ENCODE measurements at regions not wholly inside any gene's neighbourhood (a gene's known extent, or its start where the extent isn't known, plus 50 kb on each side); places are given as distances from the start of the nearest gene placed in this dataset.
"Not testable (repeated sequence)": the region's sequence is repeated elsewhere in the genome, so short reads cannot be mapped to it uniquely, and the experiment has no call there.

DNA sequence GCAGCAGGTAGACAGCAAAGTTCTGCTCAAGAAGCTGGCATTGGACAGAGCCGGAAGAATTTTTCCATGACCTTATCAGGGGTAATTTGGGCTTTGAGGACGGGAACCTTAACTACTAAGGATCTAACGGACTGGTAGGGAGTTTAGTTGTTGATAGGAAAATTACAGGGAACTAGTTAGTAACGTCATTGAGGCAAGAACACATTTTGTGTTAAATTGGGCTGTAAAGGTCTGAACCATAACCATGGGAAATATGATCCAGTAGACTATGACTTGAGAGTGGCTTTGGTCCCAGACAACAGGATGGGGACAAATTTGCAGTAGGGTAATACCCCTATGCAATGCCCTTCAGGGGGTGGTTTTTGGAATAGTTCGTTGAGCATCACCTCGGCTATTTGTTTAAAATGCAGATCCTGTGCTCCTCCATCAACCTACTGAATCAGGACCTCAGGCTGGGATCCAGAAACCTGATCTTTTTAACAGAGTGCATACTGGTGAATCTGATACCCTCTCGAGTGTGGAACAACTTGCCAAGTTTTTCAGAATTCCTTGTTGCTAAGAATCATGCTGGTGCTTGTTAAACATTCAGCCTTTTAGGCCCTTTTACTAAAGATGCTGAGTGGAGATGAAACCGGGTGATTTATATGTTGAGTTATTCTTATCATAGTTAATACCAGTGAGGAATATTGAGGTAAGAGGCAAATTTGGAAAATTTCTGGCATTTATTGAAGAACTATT is 255.1 kb downstream of the MAP2K6 start:
- ChIA-PET CTCF (no interaction called here), POLR2A (no interaction called here)
- H3K4me3 Mint-ChIP-seq = no peak overlapping the region
- Histone ChIP-seq H3K27ac (ENCODE audit: low read depth, low read length) (no peak overlapping the region), H3K27me3 (ENCODE audit: control insufficient read depth in 2 of 2, insufficient read depth in 2 of 2, low read length in 2 of 2) (peaks cover 0 to 2% of the 10 kb centered on the region in 2 donors), H3K4me1 (ENCODE audit: control insufficient read depth in 2 of 2, insufficient read depth in 2 of 2, low read length in 2 of 2) (no peaks in the 10 kb centered on the region), H3K4me3 (ENCODE audit: low read length) (no peak overlapping the region), H3K9me3 (ENCODE audit: control insufficient read depth in 2 of 3, low read length in 3 of 3) (no peaks in the 10 kb centered on the region), H3K36me3 (ENCODE audit: control insufficient read depth in 2 of 3, insufficient read depth in 3 of 3, low read length in 3 of 3) (no peaks in the 10 kb centered on the region)
- no peak for ATAC-seq
- intact Hi-C loops (cut with micrococcal nuclease) = no loop called here
- no peak overlapping the region for H3K27ac Mint-ChIP-seq
- peaks cover 0 to 2% (median 0%) of the 10 kb centered on the region in 5 donors for H3K27me3 Mint-ChIP-seq
- no peak for DNase-seq
- no peaks in the 10 kb centered on the region for H3K36me3 Mint-ChIP-seq
- no peaks in the 10 kb centered on the region for H3K4me1 Mint-ChIP-seq
- peaks cover 0 to 9% (median 0%) of the 10 kb centered on the region in 11 donors for H3K9me3 Mint-ChIP-seq

DNA sequence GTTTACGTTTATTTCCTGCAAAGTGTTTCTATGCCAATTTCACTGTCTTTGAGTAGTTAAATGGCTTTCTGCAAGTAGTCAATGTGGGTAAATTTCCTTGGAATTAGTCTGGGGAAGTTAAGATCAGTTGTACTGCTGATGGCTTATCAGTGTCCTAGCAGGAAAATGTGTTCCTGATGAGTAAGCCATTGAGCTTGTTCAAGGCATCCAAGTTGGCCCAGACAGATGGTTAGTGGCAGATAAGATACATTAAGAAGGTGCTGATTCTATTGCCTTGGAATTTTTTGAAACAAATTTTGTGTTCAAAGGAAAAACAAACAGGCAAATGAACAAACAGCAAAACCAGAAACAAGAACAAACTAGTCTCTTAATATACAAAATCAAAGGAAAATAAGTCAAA is 258.4 kb downstream of the MAP2K6 start:
- H3K36me3 Mint-ChIP-seq = no peaks in the 10 kb centered on the region
- no peak overlapping the region for H3K27ac ChIP-seq (ENCODE audit: low read depth, low read length)
- H3K27me3 ChIP-seq (ENCODE audit: control insufficient read depth in 2 of 2, insufficient read depth in 2 of 2, low read length in 2 of 2) = peaks cover 0 to 2% of the 10 kb centered on the region in 2 donors
- H3K4me3 Mint-ChIP-seq = no peak overlapping the region
- intact Hi-C loops (cut with micrococcal nuclease) = no loop called here
- H3K4me1 Mint-ChIP-seq = no peaks in the 10 kb centered on the region
- H3K4me3 ChIP-seq (ENCODE audit: low read length) = no peak overlapping the region
- H3K9me3 Mint-ChIP-seq = peaks cover 0 to 9% (median 0%) of the 10 kb centered on the region in 11 donors
- H3K27ac Mint-ChIP-seq = no peak overlapping the region
- ChIA-PET CTCF (no interaction called here), POLR2A (no interaction called here)
- no peaks in the 10 kb centered on the region for H3K36me3 ChIP-seq (ENCODE audit: control insufficient read depth in 2 of 3, insufficient read depth in 3 of 3, low read length in 3 of 3)
- no peaks in the 10 kb centered on the region for H3K4me1 ChIP-seq (ENCODE audit: control insufficient read depth in 2 of 2, insufficient read depth in 2 of 2, low read length in 2 of 2)
- H3K27me3 Mint-ChIP-seq = peaks cover 0 to 2% (median 0%) of the 10 kb centered on the region in 5 donors
- no peaks in the 10 kb centered on the region for H3K9me3 ChIP-seq (ENCODE audit: control insufficient read depth in 2 of 3, low read length in 3 of 3)
- ATAC-seq (no peak), DNase-seq (no peak)

DNA sequence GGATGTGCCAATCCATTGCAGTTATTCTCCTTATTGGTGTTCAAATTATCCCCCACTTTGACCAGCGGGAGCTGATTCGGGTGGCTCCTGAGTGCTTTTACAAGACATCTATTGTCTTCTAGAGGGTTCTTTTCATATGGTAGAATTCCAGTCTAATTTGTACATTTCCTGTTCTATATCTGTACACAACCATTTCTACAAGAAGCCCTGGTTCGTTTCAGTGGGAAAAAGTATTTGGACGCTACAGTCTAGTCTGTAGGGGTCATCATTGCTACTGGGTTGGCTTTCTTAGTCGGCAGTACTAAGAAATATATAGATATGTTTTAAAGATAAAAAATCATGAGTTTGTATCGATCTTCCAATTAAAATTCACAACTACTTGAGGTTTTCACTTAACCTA is 262.6 kb downstream of the MAP2K6 start:
- peaks cover 0 to 7% (median 0%) of the 10 kb centered on the region in 11 donors for H3K9me3 Mint-ChIP-seq
- H3K27me3 Mint-ChIP-seq = peaks cover 0 to 2% (median 0%) of the 10 kb centered on the region in 5 donors
- intact Hi-C loops (cut with micrococcal nuclease) = no loop called here
- Histone ChIP-seq H3K27me3 (ENCODE audit: control insufficient read depth in 2 of 2, insufficient read depth in 2 of 2, low read length in 2 of 2) (peaks cover 0 to 2% of the 10 kb centered on the region in 2 donors), H3K9me3 (ENCODE audit: control insufficient read depth in 2 of 3, low read length in 3 of 3) (no peaks in the 10 kb centered on the region), H3K27ac (ENCODE audit: low read depth, low read length) (no peak overlapping the region), H3K4me3 (ENCODE audit: low read length) (no peak overlapping the region), H3K4me1 (ENCODE audit: control insufficient read depth in 2 of 2, insufficient read depth in 2 of 2, low read length in 2 of 2) (no peaks in the 10 kb centered on the region), H3K36me3 (ENCODE audit: control insufficient read depth in 2 of 3, insufficient read depth in 3 of 3, low read length in 3 of 3) (no peaks in the 10 kb centered on the region)
- H3K4me1 Mint-ChIP-seq = no peaks in the 10 kb centered on the region
- ChIA-PET CTCF (no interaction called here), POLR2A (no interaction called here)
- no peak for DNase-seq
- H3K4me3 Mint-ChIP-seq = no peak overlapping the region
- no peak for ATAC-seq
- no peaks in the 10 kb centered on the region for H3K36me3 Mint-ChIP-seq
- H3K27ac Mint-ChIP-seq = no peak overlapping the region

DNA sequence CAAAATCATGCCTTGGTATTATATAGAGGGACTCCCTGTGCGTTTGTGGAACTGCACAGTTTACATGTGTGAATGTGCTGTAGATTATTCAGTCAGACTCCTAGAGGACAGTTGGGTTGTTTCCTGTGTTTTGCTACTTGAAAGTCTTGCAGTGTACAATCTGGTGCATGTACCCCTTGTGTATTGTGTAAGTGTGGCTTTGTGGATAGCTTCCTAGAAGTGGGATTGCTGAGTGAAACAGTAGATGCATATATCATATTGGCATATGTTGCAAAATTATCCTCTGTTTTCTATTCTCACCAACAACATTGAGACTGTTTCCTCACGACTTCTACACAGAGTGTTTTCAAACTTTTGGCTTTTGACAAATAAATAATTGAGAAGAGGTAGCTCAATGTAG is 263.7 kb downstream of the MAP2K6 start:
- H3K36me3 ChIP-seq (ENCODE audit: control insufficient read depth in 2 of 3, insufficient read depth in 3 of 3, low read length in 3 of 3) = no peaks in the 10 kb centered on the region
- H3K27me3 ChIP-seq (ENCODE audit: control insufficient read depth in 2 of 2, insufficient read depth in 2 of 2, low read length in 2 of 2) = no peaks in the 10 kb centered on the region
- ChIA-PET CTCF (no interaction called here), POLR2A (no interaction called here)
- intact Hi-C loops (cut with micrococcal nuclease) = no loop called here
- H3K27me3 Mint-ChIP-seq = no peaks in the 10 kb centered on the region
- no peak overlapping the region for H3K27ac Mint-ChIP-seq
- H3K27ac ChIP-seq (ENCODE audit: low read depth, low read length) = no peak overlapping the region
- no peak overlapping the region for H3K4me3 Mint-ChIP-seq
- no peak for ATAC-seq
- H3K4me1 Mint-ChIP-seq = no peaks in the 10 kb centered on the region
- H3K36me3 Mint-ChIP-seq = no peaks in the 10 kb centered on the region
- H3K4me1 ChIP-seq (ENCODE audit: control insufficient read depth in 2 of 2, insufficient read depth in 2 of 2, low read length in 2 of 2) = no peaks in the 10 kb centered on the region
- no peak overlapping the region for H3K4me3 ChIP-seq (ENCODE audit: low read length)
- no peaks in the 10 kb centered on the region for H3K9me3 ChIP-seq (ENCODE audit: control insufficient read depth in 2 of 3, low read length in 3 of 3)
- no peak for DNase-seq
- peaks cover 0 to 7% (median 0%) of the 10 kb centered on the region in 11 donors for H3K9me3 Mint-ChIP-seq

DNA sequence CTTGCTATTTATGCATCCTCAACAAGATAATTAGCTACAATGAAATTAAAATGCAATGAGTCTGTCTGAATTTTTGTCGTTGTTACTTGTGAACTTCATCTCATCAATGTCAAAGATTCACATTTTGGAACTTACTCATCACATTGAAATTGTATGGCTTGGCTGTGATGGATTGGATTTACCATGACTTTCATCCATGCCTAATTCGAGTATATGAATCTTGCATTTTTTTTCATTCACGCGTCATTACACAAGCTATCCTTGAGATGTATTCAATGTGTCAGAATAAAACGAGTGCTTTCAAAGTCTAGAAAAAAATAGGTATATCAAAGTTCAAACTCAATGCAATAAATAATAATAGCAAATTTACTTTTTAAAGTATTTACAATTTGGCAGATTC is 265.3 kb downstream of the MAP2K6 start:
- H3K27ac Mint-ChIP-seq = no peak overlapping the region
- POLR2A ChIA-PET = interaction anchor here (0.6 kb wide), 1 partner anchor 1862 kb away, joined by 3 read pairs; no protein-coding TSS in a partner anchor

DNA sequence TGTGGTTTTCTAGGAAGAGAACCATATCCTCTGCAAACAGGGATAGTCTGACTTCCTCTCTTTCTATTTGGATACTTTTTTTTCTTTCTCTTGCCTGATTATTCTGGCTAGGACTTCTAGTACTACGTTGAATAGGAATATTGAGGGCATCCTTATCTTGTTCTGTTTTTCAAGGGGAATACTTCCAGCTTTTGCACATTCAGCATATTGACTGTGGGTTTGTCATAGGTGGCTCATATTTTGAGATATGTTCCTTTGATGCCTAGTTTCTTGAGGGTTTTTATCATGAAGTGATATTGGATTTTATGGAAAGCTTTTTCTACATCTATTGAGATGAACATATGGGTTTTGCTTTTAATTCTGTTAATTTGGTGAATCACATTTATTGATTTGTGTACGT is 269.8 kb downstream of the MAP2K6 start:
- no peaks in the 10 kb centered on the region for H3K4me1 ChIP-seq (ENCODE audit: control insufficient read depth in 2 of 2, insufficient read depth in 2 of 2, low read length in 2 of 2)
- POLR2A ChIA-PET = no interaction called here
- Mint-ChIP-seq H3K4me3 (no peak overlapping the region), H3K27ac (no peak overlapping the region), H3K27me3 (peaks cover 6 to 34% (median 19%) of the 10 kb centered on the region in 5 donors), H3K36me3 (peaks cover 0 to 7% (median 4%) of the 10 kb centered on the region in 5 donors), H3K4me1 (no peaks in the 10 kb centered on the region), H3K9me3 (peaks cover 5 to 35% (median 11%) of the 10 kb centered on the region in 11 donors)
- intact Hi-C loops (cut with micrococcal nuclease) = no loop called here
- H3K9me3 ChIP-seq (ENCODE audit: control insufficient read depth in 2 of 3, low read length in 3 of 3) = peaks cover 0 to 6% (median 0%) of the 10 kb centered on the region in 3 experiments
- no peak for DNase-seq
- H3K27me3 ChIP-seq (ENCODE audit: control insufficient read depth in 2 of 2, insufficient read depth in 2 of 2, low read length in 2 of 2) = no peaks in the 10 kb centered on the region
- CTCF ChIA-PET = no interaction called here
- no peak for ATAC-seq
- no peak overlapping the region for H3K27ac ChIP-seq (ENCODE audit: low read depth, low read length)
- H3K36me3 ChIP-seq (ENCODE audit: control insufficient read depth in 2 of 3, insufficient read depth in 3 of 3, low read length in 3 of 3) = no peaks in the 10 kb centered on the region
- no peak overlapping the region for H3K4me3 ChIP-seq (ENCODE audit: low read length)

More for the DNA sequence above, 265.3 kb downstream of the MAP2K6 start:
- intact Hi-C loops (cut with micrococcal nuclease) = no loop called here
- Mint-ChIP-seq H3K4me3 (no peak overlapping the region), H3K4me1 (no peaks in the 10 kb centered on the region), H3K9me3 (peaks cover 0 to 9% (median 1%) of the 10 kb centered on the region in 11 donors), H3K27me3 (peaks cover 0 to 2% (median 0%) of the 10 kb centered on the region in 5 donors), H3K36me3 (no peaks in the 10 kb centered on the region)
- CTCF ChIA-PET = no interaction called here
- DNase-seq = no peak
- ATAC-seq = no peak
- H3K4me3 ChIP-seq (ENCODE audit: low read length) = no peak overlapping the region
- no peak overlapping the region for H3K27ac ChIP-seq (ENCODE audit: low read depth, low read length)
- no peaks in the 10 kb centered on the region for H3K4me1 ChIP-seq (ENCODE audit: control insufficient read depth in 2 of 2, insufficient read depth in 2 of 2, low read length in 2 of 2)
- H3K36me3 ChIP-seq (ENCODE audit: control insufficient read depth in 2 of 3, insufficient read depth in 3 of 3, low read length in 3 of 3) = no peaks in the 10 kb centered on the region
- no peaks in the 10 kb centered on the region for H3K27me3 ChIP-seq (ENCODE audit: control insufficient read depth in 2 of 2, insufficient read depth in 2 of 2, low read length in 2 of 2)
- no peaks in the 10 kb centered on the region for H3K9me3 ChIP-seq (ENCODE audit: control insufficient read depth in 2 of 3, low read length in 3 of 3)

DNA sequence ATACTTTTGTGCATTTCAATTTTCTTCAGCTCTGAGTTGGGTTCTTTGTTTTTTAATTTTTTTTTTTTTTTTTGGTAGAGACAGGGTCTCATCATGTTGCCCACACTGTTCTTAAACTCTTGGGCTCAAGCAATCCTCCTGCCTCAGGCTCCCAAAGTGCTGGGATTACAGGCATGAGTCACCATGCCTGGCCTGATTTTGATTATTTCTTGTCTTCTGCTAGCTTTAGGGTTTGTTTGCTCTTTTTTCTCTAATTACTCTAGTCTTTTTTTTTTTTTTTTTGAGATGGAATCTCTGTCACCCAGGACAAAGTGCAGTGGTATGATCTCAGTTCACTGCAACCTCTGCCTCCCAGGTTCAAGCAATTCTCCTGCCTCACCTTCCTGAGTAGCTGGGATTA is 270.7 kb downstream of the MAP2K6 start:
- H3K9me3 ChIP-seq (ENCODE audit: control insufficient read depth in 2 of 3, low read length in 3 of 3); H3K27ac Mint-ChIP-seq; DNase-seq; H3K4me3 Mint-ChIP-seq; H3K27me3 ChIP-seq (ENCODE audit: control insufficient read depth in 2 of 2, insufficient read depth in 2 of 2, low read length in 2 of 2); H3K4me1 ChIP-seq (ENCODE audit: control insufficient read depth in 2 of 2, insufficient read depth in 2 of 2, low read length in 2 of 2); H3K27ac ChIP-seq (ENCODE audit: low read depth, low read length); H3K4me3 ChIP-seq (ENCODE audit: low read length); CTCF ChIA-PET; intact Hi-C loops (cut with micrococcal nuclease); H3K4me1 Mint-ChIP-seq; H3K36me3 ChIP-seq (ENCODE audit: control insufficient read depth in 2 of 3, insufficient read depth in 3 of 3, low read length in 3 of 3); ATAC-seq: not testable (repeated sequence)
- POLR2A ChIA-PET = interaction anchor here (0.7 kb wide), 1 partner anchor 1313 kb away, joined by 3 read pairs; no protein-coding TSS in a partner anchor
- peaks cover 6 to 41% (median 23%) of the 10 kb centered on the region in 5 donors for H3K27me3 Mint-ChIP-seq
- peaks cover 5 to 38% (median 12%) of the 10 kb centered on the region in 11 donors for H3K9me3 Mint-ChIP-seq
- H3K36me3 Mint-ChIP-seq = peaks cover 0 to 11% (median 4%) of the 10 kb centered on the region in 5 donors

Data from naive thymus-derived CD4-positive, alpha-beta T cell (primary cell).